ENCODE measurements at regions not wholly inside any gene's neighbourhood (a gene's known extent, or its start where the extent isn't known, plus 50 kb on each side); places are given as distances from the start of the nearest gene placed in this dataset.

- no peaks in the 10 kb centered on the region for H3K9me3 ChIP-seq (ENCODE audit: low read depth)
- H3K36me3 ChIP-seq (replicated peaks; ENCODE audit: insufficient read depth, low read depth), result no peaks in the 10 kb centered on the region
- H3K27ac ChIP-seq, result no peak overlapping the region
- H3K4me3 ChIP-seq, result no peak overlapping the region
- H3K79me2 ChIP-seq, result no peaks in the 10 kb centered on the region
- H3K4me1 ChIP-seq (ENCODE audit: insufficient read depth), result no peaks in the 10 kb centered on the region
- DNase-seq (ENCODE audit: low spot score), result peak; percentile 21
- no peaks in the 10 kb centered on the region for H4K20me1 ChIP-seq (ENCODE audit: insufficient read depth, poor library complexity, severe bottlenecking)
- peak overlapping the region; percentile 14 for H2AFZ ChIP-seq
- H3K9me2 ChIP-seq (replicated peaks; ENCODE audit: insufficient read depth), result no peaks in the 10 kb centered on the region
- H3K4me2 ChIP-seq, result no peak overlapping the region
- TF ChIP-seq, protein P1, sequence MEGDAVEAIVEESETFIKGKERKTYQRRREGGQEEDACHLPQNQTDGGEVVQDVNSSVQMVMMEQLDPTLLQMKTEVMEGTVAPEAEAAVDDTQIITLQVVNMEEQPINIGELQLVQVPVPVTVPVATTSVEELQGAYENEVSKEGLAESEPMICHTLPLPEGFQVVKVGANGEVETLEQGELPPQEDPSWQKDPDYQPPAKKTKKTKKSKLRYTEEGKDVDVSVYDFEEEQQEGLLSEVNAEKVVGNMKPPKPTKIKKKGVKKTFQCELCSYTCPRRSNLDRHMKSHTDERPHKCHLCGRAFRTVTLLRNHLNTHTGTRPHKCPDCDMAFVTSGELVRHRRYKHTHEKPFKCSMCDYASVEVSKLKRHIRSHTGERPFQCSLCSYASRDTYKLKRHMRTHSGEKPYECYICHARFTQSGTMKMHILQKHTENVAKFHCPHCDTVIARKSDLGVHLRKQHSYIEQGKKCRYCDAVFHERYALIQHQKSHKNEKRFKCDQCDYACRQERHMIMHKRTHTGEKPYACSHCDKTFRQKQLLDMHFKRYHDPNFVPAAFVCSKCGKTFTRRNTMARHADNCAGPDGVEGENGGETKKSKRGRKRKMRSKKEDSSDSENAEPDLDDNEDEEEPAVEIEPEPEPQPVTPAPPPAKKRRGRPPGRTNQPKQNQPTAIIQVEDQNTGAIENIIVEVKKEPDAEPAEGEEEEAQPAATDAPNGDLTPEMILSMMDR (IDR thresholded peaks at IDR 0.05; ENCODE audit: poor library complexity), result no peak
- no peak for TF ChIP-seq EZH2 (IDR thresholded peaks at IDR 0.05; ENCODE audit: borderline replicate concordance)
- no peak for TF ChIP-seq EZH2phosphoT487 (IDR thresholded peaks at IDR 0.05; ENCODE audit: low read depth, severe bottlenecking, unreplicated experiment)
- no peaks in the 10 kb centered on the region for H3K27me3 ChIP-seq
- 87% methylated on average over 6 of the region's 6 CpGs for WGBS (ENCODE audit: low lambda C conversion rate, missing lambda C conversion rate)
Measured at GRCh38 chr9:108467653-108468324, 388.0 kb downstream of the ACTL7B start.

DNA sequence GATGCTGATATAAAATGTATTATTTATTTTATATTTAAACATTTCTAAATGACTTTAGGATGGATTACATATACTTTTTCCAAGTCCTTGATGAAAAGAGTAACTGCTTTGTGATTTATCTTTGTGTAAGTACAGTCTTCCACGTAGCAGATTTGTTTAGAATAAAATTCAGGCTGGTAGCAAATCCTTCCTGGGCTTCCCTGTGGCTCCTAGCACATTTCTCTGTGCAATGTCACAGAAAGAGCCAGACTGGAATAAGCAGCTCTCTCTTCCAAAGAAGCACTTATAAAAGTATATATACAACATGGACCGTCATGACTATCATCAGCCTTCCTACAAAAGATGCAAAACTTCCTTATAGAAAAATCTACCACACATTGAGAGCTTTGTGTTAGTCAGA is 388.6 kb downstream of the ACTL7B start:
- no peaks in the 10 kb centered on the region for H4K20me1 ChIP-seq (ENCODE audit: insufficient read depth, poor library complexity, severe bottlenecking)
- no peak for TF ChIP-seq EZH2 (IDR thresholded peaks at IDR 0.05; ENCODE audit: borderline replicate concordance)
- TF ChIP-seq, protein P1 (IDR thresholded peaks at IDR 0.05; ENCODE audit: poor library complexity), result no peak
- TF ChIP-seq EZH2phosphoT487 (IDR thresholded peaks at IDR 0.05; ENCODE audit: low read depth, severe bottlenecking, unreplicated experiment), result no peak
- WGBS (ENCODE audit: low lambda C conversion rate, missing lambda C conversion rate), result 66% methylated on average over 2 of the region's 2 CpGs
- H3K9me2 ChIP-seq (replicated peaks; ENCODE audit: insufficient read depth), result no peaks in the 10 kb centered on the region
- no peaks in the 10 kb centered on the region for H3K36me3 ChIP-seq (replicated peaks; ENCODE audit: insufficient read depth, low read depth)
- no peak overlapping the region for H3K4me2 ChIP-seq
- no peaks in the 10 kb centered on the region for H3K4me1 ChIP-seq (ENCODE audit: insufficient read depth)
- no peak for DNase-seq (ENCODE audit: low spot score)
- H3K27ac ChIP-seq, result no peak overlapping the region
- H2AFZ ChIP-seq, result peak overlapping the region; percentile 14
- H3K9me3 ChIP-seq (ENCODE audit: low read depth), result no peaks in the 10 kb centered on the region
- no peaks in the 10 kb centered on the region for H3K27me3 ChIP-seq
- no peaks in the 10 kb centered on the region for H3K79me2 ChIP-seq
- H3K4me3 ChIP-seq, result no peak overlapping the region

GRCh38 chr9:108466304-108466703 is 389.5 kb downstream of the ACTL7B start:
- H3K79me2 ChIP-seq, result no peaks in the 10 kb centered on the region
- no peak overlapping the region for H3K4me3 ChIP-seq
- no peaks in the 10 kb centered on the region for H3K36me3 ChIP-seq (replicated peaks; ENCODE audit: insufficient read depth, low read depth)
- H3K4me2 ChIP-seq, result no peak overlapping the region
- H3K27me3 ChIP-seq, result peaks cover 3% of the 10 kb centered on the region
- no peaks in the 10 kb centered on the region for H3K9me3 ChIP-seq (ENCODE audit: low read depth)
- no peaks in the 10 kb centered on the region for H4K20me1 ChIP-seq (ENCODE audit: insufficient read depth, poor library complexity, severe bottlenecking)
- no peak for DNase-seq (ENCODE audit: low spot score)
- no peaks in the 10 kb centered on the region for H3K9me2 ChIP-seq (replicated peaks; ENCODE audit: insufficient read depth)
- 93% methylated on average over 2 of the region's 2 CpGs for WGBS (ENCODE audit: low lambda C conversion rate, missing lambda C conversion rate)
- no peak for TF ChIP-seq EZH2 (IDR thresholded peaks at IDR 0.05; ENCODE audit: borderline replicate concordance)
- no peak for TF ChIP-seq EZH2phosphoT487 (IDR thresholded peaks at IDR 0.05; ENCODE audit: low read depth, severe bottlenecking, unreplicated experiment)
- TF ChIP-seq, protein P1 (IDR thresholded peaks at IDR 0.05; ENCODE audit: poor library complexity), result no peak
- H3K4me1 ChIP-seq (ENCODE audit: insufficient read depth), result no peaks in the 10 kb centered on the region
- H3K27ac ChIP-seq, result no peak overlapping the region
- no peak overlapping the region for H2AFZ ChIP-seq
